Breast epithelium (tissue), 3 donors: ENCODE measurements at regions not wholly inside any gene's neighbourhood (a gene's known extent, or its start where the extent isn't known, plus 50 kb on each side); places are given as distances from the start of the nearest gene placed in this dataset.

Experiments
- CTCF ChIP-seq, 3 donors: fragments of 450-650 bp; IDR thresholded peaks; one replicate each; pipeline ENCODE4 v1.5.1; 2016 to 2017; ENCODE audit warnings: antibody characterized with exemption in 3 of 3, mild to moderate bottlenecking in 3 of 3, moderate library complexity in 3 of 3
- POLR2AphosphoS5 ChIP-seq, 3 donors: sonication (generic); formaldehyde crosslinking; IDR thresholded peaks; one replicate each; pipeline ENCODE4 v1.6.1; 2017; ENCODE audit warnings: antibody characterized with exemption in 3 of 3

GRCh38 chr14:62313212-62313611 lies 551.0 kb downstream of the SNAPC1 start:
- TF ChIP-seq POLR2AphosphoS5 (IDR thresholded peaks at IDR 0.05): no peak
- no peak for TF ChIP-seq CTCF (IDR thresholded peaks at IDR 0.05)
